Fibroblast of peridontal ligament (primary cell): ENCODE measurements at regions not wholly inside any gene's neighbourhood (a gene's known extent, or its start where the extent isn't known, plus 50 kb on each side); places are given as distances from the start of the nearest gene placed in this dataset.
A peak's percentile ranks its signal among the peaks of the same experiment; 100 is the strongest.

ENCODE experiments used
- DNase-seq: peaks from one replicate; pipeline ENCODE4 v3.0.0-alpha.2; 2010; ENCODE audit errors: extremely low read depth

- DNase-seq, result no peak
These were observed 576.7 kb upstream of the PCDH9 start for GRCh38 chr13:67806796-67807195.

GRCh38 chr13:67803118-67803517 lies 573.0 kb upstream of the PCDH9 start:
- no peak for DNase-seq

- DNase-seq, result no peak
These were observed 562.1 kb upstream of the PCDH9 start for GRCh38 chr13:67792151-67792676.

- no peak for DNase-seq
These were observed 560.9 kb upstream of the PCDH9 start for GRCh38 chr13:67791047-67791446.

DNA sequence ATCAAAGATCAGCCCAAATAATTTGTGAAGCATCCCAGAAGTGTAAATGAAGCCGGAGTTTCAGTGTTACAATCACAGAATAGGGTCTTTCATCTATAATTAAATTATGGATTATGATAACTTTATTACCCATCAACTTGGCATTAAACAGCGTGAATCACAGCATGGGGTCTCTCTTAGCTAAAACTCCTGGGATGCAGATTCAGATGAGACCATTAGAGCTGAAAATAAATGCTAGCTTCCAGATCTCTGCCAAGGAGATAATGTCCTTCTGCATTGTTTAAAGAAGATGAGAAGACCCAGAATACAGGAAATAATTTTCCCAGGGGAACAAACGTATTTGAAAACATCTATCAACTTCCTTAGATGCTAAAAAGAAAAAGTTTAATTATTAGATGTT lies 546.0 kb upstream of the PCDH9 start:
- no peak for DNase-seq

DNA sequence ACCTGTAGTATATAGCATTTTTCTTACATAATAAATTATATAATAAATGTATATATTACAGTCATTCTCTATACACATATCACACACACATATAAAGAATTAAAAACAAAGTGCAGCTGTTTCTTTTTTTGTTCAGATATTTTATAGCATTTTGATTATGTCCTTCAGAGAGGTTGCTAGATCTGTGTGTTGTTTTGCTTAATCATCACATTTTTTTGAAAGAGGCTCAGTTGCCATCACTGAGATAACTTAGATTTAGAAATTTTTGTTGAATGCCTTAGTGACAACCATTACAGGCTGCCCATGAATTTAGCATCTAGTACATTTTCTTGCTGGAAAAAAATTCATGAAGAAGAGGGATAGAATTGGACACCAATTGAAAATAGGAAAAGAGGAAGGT lies 545.2 kb upstream of the PCDH9 start:
- DNase-seq, result no peak

GRCh38 chr13:67772807-67773453 lies 542.8 kb upstream of the PCDH9 start:
- no peak for DNase-seq

- DNase-seq, result no peak
These were observed 541.0 kb upstream of the PCDH9 start for GRCh38 chr13:67771106-67771505.

DNA sequence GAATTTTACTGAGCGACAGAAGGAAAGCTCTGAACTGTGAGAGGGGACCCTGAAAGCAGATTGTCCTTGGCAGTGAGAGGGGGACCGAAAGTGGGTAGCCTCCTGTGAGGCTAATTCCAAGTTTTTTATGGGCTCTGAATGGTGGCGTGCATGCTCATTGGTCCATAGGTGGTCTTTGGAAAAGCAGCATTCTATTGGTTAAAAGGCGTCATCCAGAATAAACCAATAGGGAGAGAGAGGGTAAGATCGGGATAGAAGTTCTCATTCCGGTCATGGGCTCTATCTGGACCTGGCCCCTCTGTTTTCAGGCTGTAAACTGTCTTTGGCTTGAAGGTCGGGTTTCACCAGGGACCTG lies 539.8 kb upstream of the PCDH9 start:
- no peak for DNase-seq

- DNase-seq, result no peak
These were observed 539.2 kb upstream of the PCDH9 start for GRCh38 chr13:67769063-67769986.

DNA sequence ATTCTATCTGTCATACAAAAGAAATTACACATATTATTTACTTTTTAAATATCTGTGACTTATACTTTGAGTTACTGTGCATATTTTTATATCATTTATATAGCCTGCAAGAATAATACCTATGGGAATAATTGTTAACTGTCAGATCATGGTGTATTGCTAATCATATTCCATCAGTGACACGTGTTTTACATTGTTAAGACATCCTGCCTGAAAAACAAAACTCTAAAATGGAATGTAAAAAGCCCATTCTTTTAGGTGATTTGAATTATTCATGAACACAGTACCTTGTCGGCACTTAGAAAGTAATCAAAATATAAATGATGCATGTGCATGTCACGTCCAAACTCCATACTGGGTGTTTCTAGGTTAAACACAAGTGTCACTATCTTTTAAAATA lies 533.8 kb upstream of the PCDH9 start:
- DNase-seq, result no peak

- no peak for DNase-seq
These were observed 533.2 kb upstream of the PCDH9 start for GRCh38 chr13:67763384-67763783.

GRCh38 chr13:67758975-67759374 lies 528.8 kb upstream of the PCDH9 start:
- DNase-seq, result no peak

DNA sequence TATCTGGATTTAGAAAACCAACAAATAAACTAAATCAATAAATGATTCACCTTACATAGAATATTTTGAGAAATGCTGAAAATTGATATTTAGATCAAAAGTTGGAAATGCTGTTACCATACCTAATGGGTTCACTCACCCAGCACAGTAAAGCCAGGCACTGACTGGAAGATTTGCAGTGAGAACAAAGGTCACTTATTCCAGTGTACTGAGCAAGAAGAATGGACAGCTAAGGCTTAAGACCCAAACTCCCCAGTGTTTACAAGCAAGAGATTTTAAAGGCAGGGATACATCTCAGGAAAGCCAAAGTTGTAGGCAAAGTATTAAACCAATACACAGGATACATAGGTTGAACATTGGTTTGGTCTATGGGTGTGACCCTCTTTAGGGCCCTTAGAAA lies 523.9 kb upstream of the PCDH9 start:
- no peak for DNase-seq

DNA sequence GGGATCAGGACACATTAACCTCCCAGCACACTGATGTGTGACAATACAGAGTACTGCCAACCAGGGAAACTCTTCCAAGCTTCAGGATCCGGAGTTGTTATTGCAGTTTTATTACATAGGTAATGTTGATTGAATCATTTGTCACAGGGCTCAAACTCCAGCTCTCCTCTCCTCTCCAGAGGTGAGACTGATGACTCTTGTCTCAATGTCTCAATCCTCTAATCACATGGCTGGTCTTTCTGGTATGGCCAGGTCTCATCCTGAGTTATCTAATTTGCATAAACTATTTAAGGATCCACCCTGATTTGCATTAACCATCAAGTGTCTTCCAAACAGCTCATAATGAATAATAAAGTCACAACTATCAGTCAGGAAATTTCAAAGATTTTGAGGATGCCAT lies 522.6 kb upstream of the PCDH9 start:
- no peak for DNase-seq

DNA sequence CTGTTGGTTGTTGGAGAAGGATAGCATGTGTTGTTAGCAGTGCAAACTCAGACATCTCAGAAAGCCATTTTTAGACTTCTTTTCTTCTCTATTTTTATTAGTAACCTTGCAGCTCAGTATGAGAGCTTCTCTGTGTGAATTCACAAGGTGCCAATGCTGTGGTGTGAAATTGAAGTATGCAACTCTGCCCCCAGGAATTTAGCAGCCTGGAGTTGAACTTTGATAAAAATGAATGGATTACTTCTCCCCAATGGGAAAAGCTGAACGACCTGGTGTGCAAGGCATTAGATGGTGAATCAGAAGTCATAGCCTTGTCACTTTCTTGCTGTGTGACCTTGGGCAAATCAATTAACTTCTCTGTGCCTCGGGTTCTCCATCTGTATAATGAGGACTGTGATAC lies 512.3 kb upstream of the PCDH9 start:
- no peak for DNase-seq

GRCh38 chr13:67740871-67741535 lies 510.9 kb upstream of the PCDH9 start:
- no peak for DNase-seq

GRCh38 chr13:67736646-67737420 lies 506.7 kb upstream of the PCDH9 start:
- peak; percentile 82 for DNase-seq

DNA sequence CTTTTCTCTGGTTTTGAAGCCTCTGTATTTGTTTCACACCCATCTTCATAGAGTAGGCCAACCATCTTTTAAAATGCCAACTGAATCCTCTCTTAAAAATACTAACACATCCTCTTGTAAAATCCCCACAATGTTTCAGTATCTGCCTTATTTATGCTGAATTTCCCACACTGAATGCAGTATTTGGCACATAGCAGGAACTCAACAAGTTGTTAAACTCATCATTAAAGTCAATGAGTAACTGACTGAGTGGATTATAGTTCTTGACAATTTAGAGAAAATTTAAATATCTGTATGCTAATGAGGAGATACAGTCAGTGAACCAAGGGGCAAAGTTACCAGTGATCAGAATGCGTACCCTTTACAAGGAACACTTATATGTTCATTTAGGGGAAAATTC lies 505.5 kb upstream of the PCDH9 start:
- DNase-seq, result no peak

- DNase-seq, result no peak
These were observed 496.8 kb upstream of the PCDH9 start for GRCh38 chr13:67726979-67727378.

GRCh38 chr13:67725999-67726398 lies 495.9 kb upstream of the PCDH9 start:
- DNase-seq, result no peak

- DNase-seq, result no peak
These were observed 483.4 kb upstream of the PCDH9 start for GRCh38 chr13:67713571-67713970.
